RWPE2 (cell line): ENCODE measurements at regions not wholly inside any gene's neighbourhood (a gene's known extent, or its start where the extent isn't known, plus 50 kb on each side); places are given as distances from the start of the nearest gene placed in this dataset.

Source experiments
- ATAC-seq: fragments of 200-7000 bp; cut with Tn5 transposase; 3 replicates; pipeline ENCODE4 v1.9.1; 2021; ENCODE audit warnings: low read depth
- DNase-seq: peaks from one replicate; pipeline ENCODE4 v3.0.0-alpha.2; 2020; ENCODE audit warnings: low spot score
- H3K27ac ChIP-seq: fragments of 450-650 bp; 2 replicates; pipeline ENCODE4 v1.5.1; 2017; ENCODE audit warnings: mild to moderate bottlenecking; ENCODE audit not compliant: poor library complexity, severe bottlenecking
- H3K27me3 ChIP-seq: fragments of 250-450 bp; sonication (Bioruptor Pico); 2 replicates; pipeline ENCODE4 v1.5.1; 2021; ENCODE audit warnings: mild to moderate bottlenecking, moderate library complexity; ENCODE audit not compliant: insufficient read depth, poor library complexity, severe bottlenecking
- H3K36me3 ChIP-seq: fragments of 250-450 bp; sonication (Bioruptor Pico); 2 replicates; pipeline ENCODE4 v1.5.1; 2020; ENCODE audit warnings: low read depth, mild to moderate bottlenecking, moderate library complexity
- H3K4me1 ChIP-seq: fragments of 250-450 bp; sonication (Bioruptor Pico); 2 replicates; pipeline ENCODE4 v1.5.1; 2021; ENCODE audit warnings: mild to moderate bottlenecking, moderate library complexity; ENCODE audit not compliant: insufficient read depth, poor library complexity, severe bottlenecking
- H3K4me3 ChIP-seq: fragments of 250-450 bp; sonication (Bioruptor Pico); 2 replicates; pipeline ENCODE4 v1.5.1; 2021; ENCODE audit warnings: mild to moderate bottlenecking, moderate library complexity; ENCODE audit not compliant: severe bottlenecking
- H3K9me3 ChIP-seq: fragments of 250-450 bp; sonication (Bioruptor Pico); 2 replicates; pipeline ENCODE4 v1.5.1; 2021; ENCODE audit warnings: mild to moderate bottlenecking, moderate library complexity; ENCODE audit not compliant: severe bottlenecking
- TF ChIP-seq, protein P1 (sequence below): fragments of 450-650 bp; IDR thresholded peaks from one replicate; pipeline ENCODE4 v1.5.1; 2017; ENCODE audit warnings: mild to moderate bottlenecking, moderate library complexity; ENCODE audit not compliant: poor library complexity, severe bottlenecking

- H3K4me1 ChIP-seq = no peaks in the 10 kb centered on the region
- no peak for ATAC-seq
- H3K4me3 ChIP-seq = no peak overlapping the region
- H3K36me3 ChIP-seq = no peaks in the 10 kb centered on the region
- TF ChIP-seq, protein P1, sequence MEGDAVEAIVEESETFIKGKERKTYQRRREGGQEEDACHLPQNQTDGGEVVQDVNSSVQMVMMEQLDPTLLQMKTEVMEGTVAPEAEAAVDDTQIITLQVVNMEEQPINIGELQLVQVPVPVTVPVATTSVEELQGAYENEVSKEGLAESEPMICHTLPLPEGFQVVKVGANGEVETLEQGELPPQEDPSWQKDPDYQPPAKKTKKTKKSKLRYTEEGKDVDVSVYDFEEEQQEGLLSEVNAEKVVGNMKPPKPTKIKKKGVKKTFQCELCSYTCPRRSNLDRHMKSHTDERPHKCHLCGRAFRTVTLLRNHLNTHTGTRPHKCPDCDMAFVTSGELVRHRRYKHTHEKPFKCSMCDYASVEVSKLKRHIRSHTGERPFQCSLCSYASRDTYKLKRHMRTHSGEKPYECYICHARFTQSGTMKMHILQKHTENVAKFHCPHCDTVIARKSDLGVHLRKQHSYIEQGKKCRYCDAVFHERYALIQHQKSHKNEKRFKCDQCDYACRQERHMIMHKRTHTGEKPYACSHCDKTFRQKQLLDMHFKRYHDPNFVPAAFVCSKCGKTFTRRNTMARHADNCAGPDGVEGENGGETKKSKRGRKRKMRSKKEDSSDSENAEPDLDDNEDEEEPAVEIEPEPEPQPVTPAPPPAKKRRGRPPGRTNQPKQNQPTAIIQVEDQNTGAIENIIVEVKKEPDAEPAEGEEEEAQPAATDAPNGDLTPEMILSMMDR = no peak
- H3K9me3 ChIP-seq = no peaks in the 10 kb centered on the region
- no peak for DNase-seq
- H3K27ac ChIP-seq = no peak overlapping the region
- H3K27me3 ChIP-seq = peaks cover 11% of the 10 kb centered on the region
These were observed 350.4 kb downstream of the AMY1C start for GRCh38 chr1:104100115-104100514.

GRCh38 chr1:104105465-104105864 lies 355.8 kb downstream of the AMY1C start:
- Histone ChIP-seq H3K4me3 (no peak overlapping the region), H3K36me3 (no peaks in the 10 kb centered on the region), H3K4me1 (no peaks in the 10 kb centered on the region), H3K9me3 (no peaks in the 10 kb centered on the region), H3K27ac (no peak overlapping the region), H3K27me3 (peaks cover 4% of the 10 kb centered on the region)
- TF ChIP-seq, protein P1 = no peak
- ATAC-seq = no peak
- DNase-seq = no peak

- no peak overlapping the region for H3K27ac ChIP-seq
- ATAC-seq (no peak), DNase-seq (no peak)
- TF ChIP-seq, protein P1 = peak; percentile 34
- no peak overlapping the region for H3K4me3 ChIP-seq
- no peaks in the 10 kb centered on the region for H3K9me3 ChIP-seq
- H3K4me1 ChIP-seq = no peaks in the 10 kb centered on the region
- H3K27me3 ChIP-seq = peaks cover 4% of the 10 kb centered on the region
- H3K36me3 ChIP-seq = no peaks in the 10 kb centered on the region
These were observed 370.8 kb downstream of the AMY1C start for GRCh38 chr1:104120525-104120924.

GRCh38 chr1:104121271-104121670 lies 371.6 kb downstream of the AMY1C start:
- no peaks in the 10 kb centered on the region for H3K36me3 ChIP-seq
- H3K9me3 ChIP-seq = no peaks in the 10 kb centered on the region
- DNase-seq (no peak), ATAC-seq (no peak)
- TF ChIP-seq, protein P1 = no peak
- no peaks in the 10 kb centered on the region for H3K4me1 ChIP-seq
- no peak overlapping the region for H3K4me3 ChIP-seq
- H3K27ac ChIP-seq = no peak overlapping the region
- peaks cover 4% of the 10 kb centered on the region for H3K27me3 ChIP-seq

GRCh38 chr1:104125266-104125665 lies 375.6 kb downstream of the AMY1C start:
- Histone ChIP-seq H3K9me3 (no peaks in the 10 kb centered on the region), H3K27ac (no peak overlapping the region), H3K27me3 (peaks cover 4% of the 10 kb centered on the region), H3K36me3 (no peaks in the 10 kb centered on the region), H3K4me1 (no peaks in the 10 kb centered on the region), H3K4me3 (no peak overlapping the region)
- DNase-seq (no peak), ATAC-seq (no peak)
- TF ChIP-seq, protein P1 = no peak
